GM12878 (cell line): ENCODE measurements at regions not wholly inside any gene's neighbourhood (a gene's known extent, or its start where the extent isn't known, plus 50 kb on each side); places are given as distances from the start of the nearest gene placed in this dataset.

Experiments used
- ATAC-seq: fragments of 200-7000 bp; cut with Tn5 transposase; 3 replicates; pipeline ENCODE4 v1.9.1; 2020; ENCODE audit warnings: mild to moderate bottlenecking, moderate library complexity
- BruUV-seq: library from RNA; stranded (reverse); fragments of 400-500 nt; replicated peaks from 2 replicates; lab custom pipeline; 2021; lab: Mats Ljungman, UMichigan
- CTCF ChIA-PET: fragments of 300-600 bp; sonication (Branson Sonifier 250); formaldehyde crosslinking; extraction: SDS; loops from one replicate; lab custom pipeline; 2021; ENCODE audit warnings: inconsistent platforms; lab: Yijun Ruan, JAX
- POLR2A ChIA-PET: fragments of 350-600 bp; formaldehyde crosslinking; extraction: SDS; loops from one replicate; lab custom pipeline; 2021; ENCODE audit warnings: inconsistent platforms; lab: Charles Lee
- RAD21 ChIA-PET: fragments of 300-600 bp; sonication (Branson Sonifier 250); formaldehyde crosslinking; loops from one replicate; lab custom pipeline; 2023; ENCODE audit warnings: antibody characterized with exemption; ENCODE audit not compliant: unreplicated experiment; lab: Charles Lee
- SMC1A ChIA-PET: fragments of 300-600 bp; sonication (Branson Sonifier 250); formaldehyde crosslinking; loops from one replicate; lab custom pipeline; 2023; ENCODE audit not compliant: unreplicated experiment, uncharacterized antibody; lab: Charles Lee
- DNase-seq: peaks from one replicate; pipeline ENCODE4 v3.0.0-alpha.2; 2011; ENCODE audit warnings: low read depth, low spot score
- FAIRE-seq: peaks from 3 replicates; lab custom pipeline; 2011; peaks lifted over from hg19 to GRCh38; lab: Jason Lieb, UNC
- H2AFZ ChIP-seq: 2 replicates; pipeline ENCODE4 v1.6.0; 2011; ENCODE audit warnings: low read depth, low read length, control low read depth; ENCODE audit not compliant: control insufficient read depth
- H3K27ac ChIP-seq: 2 replicates; pipeline ENCODE4 v1.5.1; 2011; ENCODE audit warnings: control low read depth; ENCODE audit not compliant: control insufficient read depth, insufficient read depth
- H3K27me3 ChIP-seq, 2 experiments: replicated peaks in 1 of 2; 2 replicates each; pipeline versions ENCODE4 v1.6.0 to v1.6.1; 2011; ENCODE audit warnings: low read length in 1 of 2; ENCODE audit not compliant: control insufficient read depth in 2 of 2, insufficient read depth in 2 of 2
- H3K36me3 ChIP-seq, 2 experiments: 2 replicates each; pipeline ENCODE4 v1.5.1; 2011; ENCODE audit warnings: low read length in 1 of 2; ENCODE audit not compliant: control insufficient read depth in 2 of 2, insufficient read depth in 2 of 2
- H3K4me1 ChIP-seq: 2 replicates; pipeline ENCODE4 v1.6.1; 2011; ENCODE audit warnings: mild to moderate bottlenecking, low read length, moderate library complexity, mixed read lengths; ENCODE audit not compliant: control insufficient read depth, insufficient read depth
- H3K4me2 ChIP-seq: 2 replicates; pipeline ENCODE4 v1.6.0; 2011; ENCODE audit warnings: control low read depth; ENCODE audit not compliant: control insufficient read depth, insufficient read depth
- H3K4me3 ChIP-seq: fragments of 200-600 bp; sonication (generic); 2 replicates; pipeline ENCODE4 v1.5.1; 2016
- H3K79me2 ChIP-seq: 2 replicates; pipeline ENCODE4 v1.6.0; 2011; ENCODE audit warnings: low read length; ENCODE audit not compliant: control insufficient read depth, insufficient read depth
- H3K9ac ChIP-seq: 2 replicates; pipeline ENCODE4 v1.8.0; 2011; ENCODE audit warnings: low read length, control low read depth, mixed read lengths; ENCODE audit not compliant: control insufficient read depth, insufficient read depth
- H3K9me3 ChIP-seq: replicated peaks from 3 replicates; pipeline ENCODE4 v1.5.1; 2011; ENCODE audit warnings: mild to moderate bottlenecking, low read length; ENCODE audit not compliant: control insufficient read depth, insufficient read depth
- H4K20me1 ChIP-seq: 2 replicates; pipeline ENCODE4 v1.6.0; 2011; ENCODE audit not compliant: control insufficient read depth, insufficient read depth
- BMI1 ChIP-seq: fragments of 450-650 bp; IDR thresholded peaks from 2 replicates; pipeline ENCODE4 v1.6.1; 2016; ENCODE audit warnings: mild to moderate bottlenecking, moderate library complexity, borderline replicate concordance
- BRCA1 ChIP-seq: IDR thresholded peaks from 2 replicates; pipeline ENCODE4 v1.6.1; 2011; ENCODE audit warnings: low read depth, low read length, improper control_type of control experiment
- CEBPB ChIP-seq, 2 experiments: fragments of 150-350 bp in 1 of 2; IDR thresholded peaks; 2 replicates each; pipeline ENCODE4 v1.6.1; 2012 to 2014; ENCODE audit warnings: low read depth in 2 of 2, low read length in 2 of 2, borderline replicate concordance in 1 of 2, inconsistent platforms in 1 of 2
- CEBPZ ChIP-seq: fragments of 150-350 bp; IDR thresholded peaks from 2 replicates; pipeline ENCODE4 v1.6.1; 2016; ENCODE audit warnings: low read depth, low read length
- CTCF ChIP-seq, 3 experiments: IDR thresholded peaks in 2 of 3; conservative IDR thresholded peaks in 1 of 3; 2 replicates each; pipeline ENCODE4 v1.5.1; 2011; ENCODE audit warnings: low read depth in 3 of 3, low read length in 3 of 3, mild to moderate bottlenecking in 3 of 3, control low read depth in 2 of 3, moderate library complexity in 2 of 3, inconsistent platforms in 1 of 3, mixed read lengths in 1 of 3; ENCODE audit not compliant: control insufficient read depth in 2 of 3, insufficient read depth in 1 of 3; ENCODE audit errors: extremely low read depth in 1 of 3
- FOXM1 ChIP-seq: IDR thresholded peaks from 2 replicates; pipeline ENCODE4 v1.6.1; 2012; ENCODE audit warnings: low read depth, mild to moderate bottlenecking, inconsistent platforms, low read length, moderate library complexity
- LARP7 ChIP-seq: fragments of 450-650 bp; IDR thresholded peaks from 2 replicates; pipeline ENCODE4 v1.6.1; 2017; ENCODE audit warnings: mild to moderate bottlenecking
- PAX5 ChIP-seq: IDR thresholded peaks from 2 replicates; pipeline ENCODE4 v1.6.1; 2011; ENCODE audit warnings: low read depth, low read length, borderline replicate concordance
- PBX3 ChIP-seq: IDR thresholded peaks from 2 replicates; pipeline ENCODE4 v1.6.1; 2011; ENCODE audit warnings: mild to moderate bottlenecking, low read depth, low read length, moderate library complexity; ENCODE audit not compliant: insufficient replicate concordance
- RAD51 ChIP-seq: fragments of 450-650 bp; IDR thresholded peaks from 2 replicates; pipeline ENCODE4 v1.6.1; 2016; ENCODE audit warnings: moderate library complexity, mild to moderate bottlenecking, inconsistent platforms
- SP1 ChIP-seq: IDR thresholded peaks from one replicate; pipeline ENCODE4 v1.6.1; 2011; ENCODE audit warnings: low read depth, low read length
- SREBF1 ChIP-seq: IDR thresholded peaks from 2 replicates; pipeline ENCODE4 v1.6.1; 2012; ENCODE audit warnings: mild to moderate bottlenecking, low read length
- SREBF2 ChIP-seq: IDR thresholded peaks from 2 replicates; pipeline ENCODE4 v1.6.1; 2012; ENCODE audit warnings: mild to moderate bottlenecking, low read length
- WGBS: methylation state at CpG from one replicate; pipeline ENCODE4 v1.1.6; 2016; ENCODE audit warnings: low lambda C conversion rate; ENCODE audit not compliant: insufficient replicate concordance, insufficient coverage; ENCODE audit errors: missing lambda C conversion rate; 5-methylcytosine and 5-hydroxymethylcytosine counted together
- in situ Hi-C: fragments of 300-500 bp; cut with MboI; formaldehyde crosslinking; loops from 9 replicates; pipeline ENCODE4 v1.14.3; 2018; ENCODE audit warnings: mixed read lengths
- intact Hi-C: fragments of 100-400 bp; cut with micrococcal nuclease; formaldehyde crosslinking; loops from one replicate; pipeline ENCODE4 v1.14.2; 2022; ENCODE audit not compliant: unreplicated experiment

GRCh38 chrX:7789200-7789599 is 53.8 kb upstream of the VCX start:
- H3K79me2 ChIP-seq = no peaks in the 10 kb centered on the region
- CTCF ChIA-PET = no interaction called here

GRCh38 chrX:7788334-7788733 is 54.6 kb upstream of the VCX start:
- no peaks in the 10 kb centered on the region for H3K79me2 ChIP-seq
- H3K36me3 ChIP-seq = no peaks in the 10 kb centered on the region
- intact Hi-C loops = no loop called here
- no peaks in the 10 kb centered on the region for H4K20me1 ChIP-seq
- H3K27me3 ChIP-seq = no peaks in the 10 kb centered on the region
- no peaks in the 10 kb centered on the region for H3K9me3 ChIP-seq
- no peak for FAIRE-seq
- no peak for ATAC-seq
- H3K9ac ChIP-seq = no peak overlapping the region
- RAD21 ChIA-PET = no interaction called here
- H3K4me1 ChIP-seq = no peaks in the 10 kb centered on the region
- no peak overlapping the region for H3K4me2 ChIP-seq
- 0% methylated on average over 1 of the region's 1 CpG for WGBS
- CTCF ChIA-PET = no interaction called here
- POLR2A ChIA-PET = no interaction called here
- in situ Hi-C loops = no loop called here
- no peak overlapping the region for H2AFZ ChIP-seq
- DNase-seq = no peak
- SMC1A ChIA-PET = interaction anchor here (2.3 kb wide), 1 partner anchor 10 kb away, joined by 7 read pairs; no protein-coding TSS in a partner anchor
- H3K4me3 ChIP-seq = no peak overlapping the region
- no peak overlapping the region for H3K27ac ChIP-seq
- BruUV-seq = no TSS peak
- TF ChIP-seq CEBPZ = no peak
- no peak for TF ChIP-seq BMI1
- TF ChIP-seq CEBPB (IDR thresholded peaks at IDR 0.05; ENCODE audit: borderline replicate concordance in 1 of 2, low read depth in 2 of 2, low read length in 2 of 2) = no peak
- TF ChIP-seq BRCA1 = no peak
- no peak for TF ChIP-seq FOXM1
- no peak for TF ChIP-seq LARP7
- no peak for TF ChIP-seq CTCF (IDR thresholded peaks at IDR 0.05 in 2 of 3, conservative IDR thresholded peaks at IDR 0.05 in 1 of 3; ENCODE audit: control insufficient read depth in 2 of 3, extremely low read depth in 1 of 3, insufficient read depth in 1 of 3, low read depth in 3 of 3, low read length in 3 of 3)

More at GRCh38 chrX:7789200-7789599, 53.8 kb upstream of the VCX start:
- in situ Hi-C loops = no loop called here
- Histone ChIP-seq H4K20me1 (no peaks in the 10 kb centered on the region), H3K27ac (no peak overlapping the region), H3K36me3 (no peaks in the 10 kb centered on the region), H3K9ac (no peak overlapping the region), H3K4me1 (no peaks in the 10 kb centered on the region), H3K9me3 (no peaks in the 10 kb centered on the region), H3K27me3 (no peaks in the 10 kb centered on the region), H2AFZ (no peak overlapping the region), H3K4me2 (no peak overlapping the region), H3K4me3 (no peak overlapping the region)
- ATAC-seq = no peak
- DNase-seq = no peak
- intact Hi-C loops = no loop called here
- SMC1A ChIA-PET = no interaction called here
- FAIRE-seq = no peak
- no peak for TF ChIP-seq RAD51
- no peak for TF ChIP-seq PAX5
- TF ChIP-seq SP1 = no peak
- TF ChIP-seq SREBF2 = no peak
- TF ChIP-seq PBX3 = no peak
- no peak for TF ChIP-seq SREBF1
- 3% methylated on average over 2 of the region's 2 CpGs for WGBS
- POLR2A ChIA-PET = no interaction called here
- no TSS peak for BruUV-seq
- RAD21 ChIA-PET = no interaction called here
